ENCODE measurements at regions not wholly inside any gene's neighbourhood (a gene's known extent, or its start where the extent isn't known, plus 50 kb on each side); places are given as distances from the start of the nearest gene placed in this dataset.

- Histone ChIP-seq H3K4me1 (ENCODE audit: control insufficient read depth, insufficient read depth, low read length) (no peaks in the 10 kb centered on the region), H3K27ac (ENCODE audit: low read length) (no peak overlapping the region), H3K4me3 (ENCODE audit: low read length) (no peak overlapping the region), H3K36me3 (ENCODE audit: control insufficient read depth, insufficient read depth, low read length) (no peaks in the 10 kb centered on the region), H3K9me3 (ENCODE audit: control insufficient read depth, insufficient read depth, low read length) (no peaks in the 10 kb centered on the region), H3K27me3 (ENCODE audit: control insufficient read depth, insufficient read depth, low read length) (no peaks in the 10 kb centered on the region)
- H3K27ac Mint-ChIP-seq = no peak overlapping the region
- intact Hi-C loops (cut with micrococcal nuclease) = no loop called here
- H3K4me3 Mint-ChIP-seq = no peak overlapping the region
- no peaks in the 10 kb centered on the region for H3K9me3 Mint-ChIP-seq
- no peak for TF ChIP-seq CTCF (IDR thresholded peaks at IDR 0.05)
- H3K36me3 Mint-ChIP-seq = no peaks in the 10 kb centered on the region
- peaks cover 0 to 14% of the 10 kb centered on the region in 2 donors for H3K27me3 Mint-ChIP-seq (ENCODE audit: low read depth in 2 of 2)
- ATAC-seq (peak in 2 of 3 donors; percentile 9 to 49), DNase-seq (no peak)
- H3K4me1 Mint-ChIP-seq = peaks cover 0 to 5% of the 10 kb centered on the region in 2 donors
- 45% methylated on average over 3 of the region's 4 CpGs for WGBS (ENCODE audit: insufficient coverage)
These were observed 95.6 kb downstream of the MID1IP1 start for GRCh38 chrX:38896724-38897298.

GRCh38 chrX:38898261-38898660 lies 97.0 kb downstream of the MID1IP1 start:
- Histone ChIP-seq H3K9me3 (ENCODE audit: control insufficient read depth, insufficient read depth, low read length) (no peaks in the 10 kb centered on the region), H3K4me1 (ENCODE audit: control insufficient read depth, insufficient read depth, low read length) (peaks cover 5% of the 10 kb centered on the region), H3K4me3 (ENCODE audit: low read length) (no peak overlapping the region), H3K36me3 (ENCODE audit: control insufficient read depth, insufficient read depth, low read length) (no peaks in the 10 kb centered on the region), H3K27me3 (ENCODE audit: control insufficient read depth, insufficient read depth, low read length) (no peaks in the 10 kb centered on the region), H3K27ac (ENCODE audit: low read length) (no peak overlapping the region)
- Mint-ChIP-seq H3K36me3 (no peaks in the 10 kb centered on the region), H3K9me3 (no peaks in the 10 kb centered on the region), H3K27ac (no peak overlapping the region), H3K27me3 (ENCODE audit: low read depth in 2 of 2) (peaks cover 0 to 6% of the 10 kb centered on the region in 2 donors), H3K4me1 (peaks cover 0 to 5% of the 10 kb centered on the region in 2 donors), H3K4me3 (no peak overlapping the region)
- TF ChIP-seq CTCF (IDR thresholded peaks at IDR 0.05) = no peak
- 25% methylated on average over 3 of the region's 6 CpGs for WGBS (ENCODE audit: insufficient coverage)
- DNase-seq (no peak), ATAC-seq (no peak)
- intact Hi-C loops (cut with micrococcal nuclease) = no loop called here

- H3K4me3 ChIP-seq (ENCODE audit: low read length) = no peak overlapping the region
- Mint-ChIP-seq H3K36me3 (no peaks in the 10 kb centered on the region), H3K27me3 (ENCODE audit: low read depth in 2 of 2) (no peaks in the 10 kb centered on the region), H3K4me1 (peaks cover 0 to 10% of the 10 kb centered on the region in 2 donors), H3K9me3 (no peaks in the 10 kb centered on the region), H3K27ac (no peak overlapping the region), H3K4me3 (no peak overlapping the region)
- no peaks in the 10 kb centered on the region for H3K9me3 ChIP-seq (ENCODE audit: control insufficient read depth, insufficient read depth, low read length)
- TF ChIP-seq CTCF (IDR thresholded peaks at IDR 0.05) = no peak
- no peak for ATAC-seq
- H3K36me3 ChIP-seq (ENCODE audit: control insufficient read depth, insufficient read depth, low read length) = no peaks in the 10 kb centered on the region
- H3K27ac ChIP-seq (ENCODE audit: low read length) = no peak overlapping the region
- no peak for DNase-seq
- H3K4me1 ChIP-seq (ENCODE audit: control insufficient read depth, insufficient read depth, low read length) = peaks cover 5% of the 10 kb centered on the region
- intact Hi-C loops (cut with micrococcal nuclease) = no loop called here
- no peaks in the 10 kb centered on the region for H3K27me3 ChIP-seq (ENCODE audit: control insufficient read depth, insufficient read depth, low read length)
- no CpG with 5 or more reads among the region's 1 CpG for WGBS (ENCODE audit: insufficient coverage)
These were observed 98.4 kb downstream of the MID1IP1 start for GRCh38 chrX:38899650-38900049.

GRCh38 chrX:38900719-38901118 lies 99.5 kb downstream of the MID1IP1 start:
- Histone ChIP-seq H3K9me3 (ENCODE audit: control insufficient read depth, insufficient read depth, low read length) (no peaks in the 10 kb centered on the region), H3K4me1 (ENCODE audit: control insufficient read depth, insufficient read depth, low read length) (peaks cover 5% of the 10 kb centered on the region), H3K36me3 (ENCODE audit: control insufficient read depth, insufficient read depth, low read length) (no peaks in the 10 kb centered on the region), H3K27me3 (ENCODE audit: control insufficient read depth, insufficient read depth, low read length) (no peaks in the 10 kb centered on the region), H3K27ac (ENCODE audit: low read length) (no peak overlapping the region), H3K4me3 (ENCODE audit: low read length) (no peak overlapping the region)
- Mint-ChIP-seq H3K36me3 (no peaks in the 10 kb centered on the region), H3K27me3 (ENCODE audit: low read depth in 2 of 2) (no peaks in the 10 kb centered on the region), H3K4me1 (peaks cover 0 to 12% of the 10 kb centered on the region in 2 donors), H3K4me3 (no peak overlapping the region), H3K27ac (no peak overlapping the region), H3K9me3 (no peaks in the 10 kb centered on the region)
- no peak for TF ChIP-seq CTCF (IDR thresholded peaks at IDR 0.05)
- intact Hi-C loops (cut with micrococcal nuclease) = no loop called here
- ATAC-seq (no peak), DNase-seq (no peak)
- WGBS (ENCODE audit: insufficient coverage) = 90% methylated on average over 5 of the region's 6 CpGs

All from natural killer cell (primary cell).